WTC11 (cell line): ENCODE measurements at regions not wholly inside any gene's neighbourhood (a gene's known extent, or its start where the extent isn't known, plus 50 kb on each side); places are given as distances from the start of the nearest gene placed in this dataset.
"Not testable (repeated sequence)": the region's sequence is repeated elsewhere in the genome, so short reads cannot be mapped to it uniquely, and the experiment has no call there.

ENCODE experiments used
- ATAC-seq: fragments of 200-7000 bp; cut with Tn5 transposase; 2 replicates; pipeline ENCODE4 v1.10.0; 2021; ENCODE audit warnings: mild to moderate bottlenecking, moderate library complexity
- CTCF ChIA-PET: fragments of 300-600 bp; sonication (Branson Sonifier 250); formaldehyde crosslinking; loops from one replicate; lab custom pipeline; 2021; ENCODE audit warnings: antibody characterized with exemption; lab: Charles Lee
- POLR2A ChIA-PET: fragments of 350-600 bp; sonication (Branson Sonifier 250); formaldehyde crosslinking; loops from one replicate; lab custom pipeline; 2021; ENCODE audit warnings: antibody characterized with exemption; lab: Charles Lee
- DNase-seq: peaks from one replicate; pipeline ENCODE4 v3.0.0; 2021; ENCODE audit warnings: low spot score
- H3K27ac Mint-ChIP-seq: 2 replicates; pipeline ENCODE4 v1.8.0; 2021; ENCODE audit warnings: mixed read lengths
- H3K27me3 Mint-ChIP-seq: 2 replicates; pipeline ENCODE4 v1.8.0; 2021; ENCODE audit warnings: low read depth, mild to moderate bottlenecking, moderate library complexity, mixed read lengths
- H3K36me3 Mint-ChIP-seq: 2 replicates; pipeline ENCODE4 v1.8.0; 2021; ENCODE audit warnings: mixed read lengths
- H3K4me1 Mint-ChIP-seq: 2 replicates; pipeline ENCODE4 v1.8.0; 2022; ENCODE audit warnings: mixed read lengths
- H3K4me3 Mint-ChIP-seq: 2 replicates; pipeline ENCODE4 v1.8.0; 2021; ENCODE audit warnings: mild to moderate bottlenecking, moderate library complexity, mixed read lengths
- H3K9me3 Mint-ChIP-seq: 2 replicates; pipeline ENCODE4 v1.8.0; 2021; ENCODE audit warnings: mixed read lengths
- ESRRA ChIP-seq: sonication (generic); formaldehyde crosslinking; IDR thresholded peaks from 2 replicates; pipeline ENCODE4 v1.8.1; 2022; ENCODE audit warnings: mild to moderate bottlenecking, missing genetic modification reagents, borderline replicate concordance
- KAT7 ChIP-seq: sonication (generic); formaldehyde crosslinking; IDR thresholded peaks from 2 replicates; pipeline ENCODE4 v1.8.1; 2023; ENCODE audit warnings: missing genetic modification reagents, mild to moderate bottlenecking, borderline replicate concordance
- NFYB ChIP-seq: sonication (generic); formaldehyde crosslinking; conservative IDR thresholded peaks from 2 replicates; pipeline ENCODE4 v1.8.0; 2022; ENCODE audit warnings: low read depth, missing genetic modification reagents
- NR2C2 ChIP-seq: sonication (generic); formaldehyde crosslinking; IDR thresholded peaks from 2 replicates; pipeline ENCODE4 v1.8.0; 2022; ENCODE audit warnings: mild to moderate bottlenecking, missing genetic modification reagents
- SMAD4 ChIP-seq: sonication (generic); formaldehyde crosslinking; IDR thresholded peaks from 2 replicates; pipeline ENCODE4 v1.8.0; 2022; ENCODE audit warnings: mild to moderate bottlenecking, missing genetic modification reagents
- TF ChIP-seq, protein P1 (sequence below): sonication (generic); formaldehyde crosslinking; IDR thresholded peaks from 2 replicates; pipeline ENCODE4 v1.8.1; 2023; ENCODE audit warnings: mild to moderate bottlenecking, missing genetic modification reagents, borderline replicate concordance
- TF ChIP-seq, protein P2 (sequence below): fragments of 200-600 bp; IDR thresholded peaks from 2 replicates; pipeline ENCODE4 v1.8.0; 2022; ENCODE audit warnings: antibody characterized with exemption
- TF ChIP-seq, protein P3 (sequence below): fragments of 250-450 bp; sonication (Bioruptor Pico); IDR thresholded peaks from 2 replicates; pipeline ENCODE4 v1.9.0; 2021; ENCODE audit warnings: mild to moderate bottlenecking, borderline replicate concordance
- TF ChIP-seq, protein P4 (sequence below): sonication (generic); formaldehyde crosslinking; IDR thresholded peaks from 2 replicates; pipeline ENCODE4 v1.8.1; 2022; ENCODE audit warnings: mild to moderate bottlenecking, missing genetic modification reagents, moderate library complexity, borderline replicate concordance
- TF ChIP-seq, protein P5 (sequence below): sonication (generic); formaldehyde crosslinking; IDR thresholded peaks from 2 replicates; pipeline ENCODE4 v1.8.0; 2022; ENCODE audit warnings: missing genetic modification reagents

DNA sequence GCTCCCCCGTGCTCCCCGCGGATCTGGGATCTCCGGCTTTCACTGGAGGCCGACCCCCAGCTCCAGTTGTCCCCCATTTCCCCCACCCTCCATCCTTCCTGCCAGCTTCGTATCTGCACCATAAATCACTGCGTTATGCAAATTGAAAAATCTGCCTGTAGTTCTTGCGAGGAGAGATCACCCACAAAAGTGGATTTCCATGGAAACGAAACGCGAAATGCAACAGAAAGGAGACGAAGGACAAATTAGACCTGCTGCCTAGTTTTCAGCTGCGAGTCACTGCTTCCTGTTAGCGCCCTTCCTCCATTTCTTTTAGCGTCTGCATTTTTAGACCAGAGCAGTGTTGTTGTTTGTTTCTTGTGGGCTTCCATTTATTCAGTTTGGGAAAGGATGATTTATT lies 127.1 kb upstream of the ATP10A start:
- H3K27ac Mint-ChIP-seq: no peak overlapping the region
- H3K36me3 Mint-ChIP-seq: 0 out of 2 replicates have a peak, but pooled peaks cover 5% of the 10 kb centered on the region
- DNase-seq: no peak
- POLR2A ChIA-PET: no interaction called here
- no peak for ATAC-seq
- TF ChIP-seq, protein P1, sequence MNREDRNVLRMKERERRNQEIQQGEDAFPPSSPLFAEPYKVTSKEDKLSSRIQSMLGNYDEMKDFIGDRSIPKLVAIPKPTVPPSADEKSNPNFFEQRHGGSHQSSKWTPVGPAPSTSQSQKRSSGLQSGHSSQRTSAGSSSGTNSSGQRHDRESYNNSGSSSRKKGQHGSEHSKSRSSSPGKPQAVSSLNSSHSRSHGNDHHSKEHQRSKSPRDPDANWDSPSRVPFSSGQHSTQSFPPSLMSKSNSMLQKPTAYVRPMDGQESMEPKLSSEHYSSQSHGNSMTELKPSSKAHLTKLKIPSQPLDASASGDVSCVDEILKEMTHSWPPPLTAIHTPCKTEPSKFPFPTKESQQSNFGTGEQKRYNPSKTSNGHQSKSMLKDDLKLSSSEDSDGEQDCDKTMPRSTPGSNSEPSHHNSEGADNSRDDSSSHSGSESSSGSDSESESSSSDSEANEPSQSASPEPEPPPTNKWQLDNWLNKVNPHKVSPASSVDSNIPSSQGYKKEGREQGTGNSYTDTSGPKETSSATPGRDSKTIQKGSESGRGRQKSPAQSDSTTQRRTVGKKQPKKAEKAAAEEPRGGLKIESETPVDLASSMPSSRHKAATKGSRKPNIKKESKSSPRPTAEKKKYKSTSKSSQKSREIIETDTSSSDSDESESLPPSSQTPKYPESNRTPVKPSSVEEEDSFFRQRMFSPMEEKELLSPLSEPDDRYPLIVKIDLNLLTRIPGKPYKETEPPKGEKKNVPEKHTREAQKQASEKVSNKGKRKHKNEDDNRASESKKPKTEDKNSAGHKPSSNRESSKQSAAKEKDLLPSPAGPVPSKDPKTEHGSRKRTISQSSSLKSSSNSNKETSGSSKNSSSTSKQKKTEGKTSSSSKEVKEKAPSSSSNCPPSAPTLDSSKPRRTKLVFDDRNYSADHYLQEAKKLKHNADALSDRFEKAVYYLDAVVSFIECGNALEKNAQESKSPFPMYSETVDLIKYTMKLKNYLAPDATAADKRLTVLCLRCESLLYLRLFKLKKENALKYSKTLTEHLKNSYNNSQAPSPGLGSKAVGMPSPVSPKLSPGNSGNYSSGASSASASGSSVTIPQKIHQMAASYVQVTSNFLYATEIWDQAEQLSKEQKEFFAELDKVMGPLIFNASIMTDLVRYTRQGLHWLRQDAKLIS (CRISPR knock-in tag): no peak
- TF ChIP-seq SMAD4: no peak
- TF ChIP-seq, all 79 proteins: peak for 0
- Mint-ChIP-seq H3K9me3 (peaks cover 33% of the 10 kb centered on the region), H3K4me1 (peaks cover 22% of the 10 kb centered on the region), H3K27me3 (no peaks in the 10 kb centered on the region), H3K4me3 (no peak overlapping the region)
- CTCF ChIA-PET: no interaction called here

DNA sequence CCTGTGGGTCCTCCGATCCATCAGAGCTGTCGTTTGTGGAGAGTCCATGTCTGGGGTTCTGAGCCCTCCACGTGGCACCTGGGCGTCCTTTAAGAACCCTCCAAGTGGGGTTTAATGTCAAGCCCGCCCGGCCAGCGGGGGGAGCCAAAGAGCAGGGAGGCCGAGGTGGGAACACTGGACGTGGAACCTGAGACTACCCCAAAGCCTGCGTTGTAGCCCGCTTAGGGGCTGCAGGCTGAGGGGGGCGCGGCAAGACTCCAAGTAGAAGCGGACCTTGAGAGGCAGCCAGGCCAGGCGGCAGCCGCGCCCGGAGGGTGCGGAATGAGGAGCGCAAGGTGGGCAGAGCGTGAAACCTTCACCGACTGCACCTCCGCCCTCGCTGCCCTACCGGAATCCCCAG lies 126.2 kb upstream of the ATP10A start:
- ChIA-PET CTCF (no interaction called here), POLR2A (no interaction called here)
- TF ChIP-seq, protein P2, sequence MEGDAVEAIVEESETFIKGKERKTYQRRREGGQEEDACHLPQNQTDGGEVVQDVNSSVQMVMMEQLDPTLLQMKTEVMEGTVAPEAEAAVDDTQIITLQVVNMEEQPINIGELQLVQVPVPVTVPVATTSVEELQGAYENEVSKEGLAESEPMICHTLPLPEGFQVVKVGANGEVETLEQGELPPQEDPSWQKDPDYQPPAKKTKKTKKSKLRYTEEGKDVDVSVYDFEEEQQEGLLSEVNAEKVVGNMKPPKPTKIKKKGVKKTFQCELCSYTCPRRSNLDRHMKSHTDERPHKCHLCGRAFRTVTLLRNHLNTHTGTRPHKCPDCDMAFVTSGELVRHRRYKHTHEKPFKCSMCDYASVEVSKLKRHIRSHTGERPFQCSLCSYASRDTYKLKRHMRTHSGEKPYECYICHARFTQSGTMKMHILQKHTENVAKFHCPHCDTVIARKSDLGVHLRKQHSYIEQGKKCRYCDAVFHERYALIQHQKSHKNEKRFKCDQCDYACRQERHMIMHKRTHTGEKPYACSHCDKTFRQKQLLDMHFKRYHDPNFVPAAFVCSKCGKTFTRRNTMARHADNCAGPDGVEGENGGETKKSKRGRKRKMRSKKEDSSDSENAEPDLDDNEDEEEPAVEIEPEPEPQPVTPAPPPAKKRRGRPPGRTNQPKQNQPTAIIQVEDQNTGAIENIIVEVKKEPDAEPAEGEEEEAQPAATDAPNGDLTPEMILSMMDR: peak; percentile 45
- TF ChIP-seq, protein P3, sequence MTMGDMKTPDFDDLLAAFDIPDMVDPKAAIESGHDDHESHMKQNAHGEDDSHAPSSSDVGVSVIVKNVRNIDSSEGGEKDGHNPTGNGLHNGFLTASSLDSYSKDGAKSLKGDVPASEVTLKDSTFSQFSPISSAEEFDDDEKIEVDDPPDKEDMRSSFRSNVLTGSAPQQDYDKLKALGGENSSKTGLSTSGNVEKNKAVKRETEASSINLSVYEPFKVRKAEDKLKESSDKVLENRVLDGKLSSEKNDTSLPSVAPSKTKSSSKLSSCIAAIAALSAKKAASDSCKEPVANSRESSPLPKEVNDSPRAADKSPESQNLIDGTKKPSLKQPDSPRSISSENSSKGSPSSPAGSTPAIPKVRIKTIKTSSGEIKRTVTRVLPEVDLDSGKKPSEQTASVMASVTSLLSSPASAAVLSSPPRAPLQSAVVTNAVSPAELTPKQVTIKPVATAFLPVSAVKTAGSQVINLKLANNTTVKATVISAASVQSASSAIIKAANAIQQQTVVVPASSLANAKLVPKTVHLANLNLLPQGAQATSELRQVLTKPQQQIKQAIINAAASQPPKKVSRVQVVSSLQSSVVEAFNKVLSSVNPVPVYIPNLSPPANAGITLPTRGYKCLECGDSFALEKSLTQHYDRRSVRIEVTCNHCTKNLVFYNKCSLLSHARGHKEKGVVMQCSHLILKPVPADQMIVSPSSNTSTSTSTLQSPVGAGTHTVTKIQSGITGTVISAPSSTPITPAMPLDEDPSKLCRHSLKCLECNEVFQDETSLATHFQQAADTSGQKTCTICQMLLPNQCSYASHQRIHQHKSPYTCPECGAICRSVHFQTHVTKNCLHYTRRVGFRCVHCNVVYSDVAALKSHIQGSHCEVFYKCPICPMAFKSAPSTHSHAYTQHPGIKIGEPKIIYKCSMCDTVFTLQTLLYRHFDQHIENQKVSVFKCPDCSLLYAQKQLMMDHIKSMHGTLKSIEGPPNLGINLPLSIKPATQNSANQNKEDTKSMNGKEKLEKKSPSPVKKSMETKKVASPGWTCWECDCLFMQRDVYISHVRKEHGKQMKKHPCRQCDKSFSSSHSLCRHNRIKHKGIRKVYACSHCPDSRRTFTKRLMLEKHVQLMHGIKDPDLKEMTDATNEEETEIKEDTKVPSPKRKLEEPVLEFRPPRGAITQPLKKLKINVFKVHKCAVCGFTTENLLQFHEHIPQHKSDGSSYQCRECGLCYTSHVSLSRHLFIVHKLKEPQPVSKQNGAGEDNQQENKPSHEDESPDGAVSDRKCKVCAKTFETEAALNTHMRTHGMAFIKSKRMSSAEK (CRISPR knock-in tag): no peak
- Mint-ChIP-seq H3K4me3 (no peak overlapping the region), H3K9me3 (peaks cover 33% of the 10 kb centered on the region), H3K4me1 (peaks cover 18% of the 10 kb centered on the region), H3K27ac (no peak overlapping the region), H3K36me3 (0 out of 2 replicates have a peak, but pooled peaks cover 5% of the 10 kb centered on the region), H3K27me3 (no peaks in the 10 kb centered on the region)
- DNase-seq (peak; percentile 78), ATAC-seq (peak; percentile 80)

DNA sequence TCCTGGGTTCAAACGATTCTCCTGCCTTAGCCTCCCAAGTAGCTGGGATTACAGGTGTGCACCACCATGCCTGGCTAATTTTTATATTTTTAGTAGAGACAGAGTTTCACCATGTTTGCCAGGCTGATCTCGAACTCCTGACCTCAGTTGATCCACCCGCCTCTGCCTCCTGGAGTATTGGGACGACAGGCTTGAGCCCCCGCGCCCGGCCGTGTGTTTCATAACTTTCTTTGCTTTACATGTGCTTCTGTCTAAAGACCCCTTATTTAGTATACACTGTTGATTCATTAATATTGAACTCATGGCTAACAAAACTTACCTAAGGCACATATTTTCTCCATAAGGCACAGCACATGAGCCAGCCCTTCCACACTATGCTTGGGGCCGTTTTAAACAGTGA lies 125.6 kb upstream of the ATP10A start:
- DNase-seq, H3K27ac Mint-ChIP-seq, H3K4me3 Mint-ChIP-seq, CTCF ChIA-PET, H3K36me3 Mint-ChIP-seq, H3K27me3 Mint-ChIP-seq, POLR2A ChIA-PET, ATAC-seq: not testable (repeated sequence)
- peaks cover 33% of the 10 kb centered on the region for H3K9me3 Mint-ChIP-seq
- H3K4me1 Mint-ChIP-seq: peaks cover 16% of the 10 kb centered on the region

DNA sequence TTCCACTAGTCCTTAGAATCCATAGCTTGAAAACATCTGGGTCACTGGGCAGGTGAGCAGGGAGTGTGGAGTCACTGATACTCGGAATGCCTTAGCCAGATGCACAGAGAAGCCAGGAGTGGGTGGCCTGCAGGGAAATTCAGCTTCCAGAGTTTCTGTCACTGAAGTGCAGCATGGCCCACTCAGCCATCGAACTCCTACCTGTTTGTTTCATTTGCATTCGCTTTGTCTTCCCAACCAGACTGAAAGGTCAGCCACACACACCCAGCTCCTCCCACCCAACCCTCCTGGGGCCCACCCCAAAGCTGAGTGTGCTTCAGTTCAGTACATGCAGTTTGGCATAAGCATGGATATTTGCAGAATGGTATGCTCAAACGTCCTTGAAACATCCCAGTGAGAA lies 124.5 kb upstream of the ATP10A start:
- H3K27me3 Mint-ChIP-seq: no peaks in the 10 kb centered on the region
- CTCF ChIA-PET: interaction anchor here (0.8 to 1.4 kb wide), 3 partner anchors 54 to 204 kb away, joined by 3 to 4 read pairs (median 4); no protein-coding TSS in a partner anchor
- DNase-seq (no peak), ATAC-seq (no peak)
- H3K9me3 Mint-ChIP-seq: peaks cover 33% of the 10 kb centered on the region
- H3K4me1 Mint-ChIP-seq: peaks cover 24% of the 10 kb centered on the region
- H3K27ac Mint-ChIP-seq: no peak overlapping the region
- POLR2A ChIA-PET: interaction anchor here (0.6 kb wide), 1 partner anchor 107 kb away, joined by 4 read pairs; no protein-coding TSS in a partner anchor
- no peak overlapping the region for H3K4me3 Mint-ChIP-seq
- H3K36me3 Mint-ChIP-seq: 0 out of 2 replicates have a peak, but pooled peaks cover 5% of the 10 kb centered on the region
- TF ChIP-seq NR2C2 (no peak), ESRRA (CRISPR knock-in tag) (no peak), NFYB (CRISPR knock-in tag) (no peak), KAT7 (CRISPR knock-in tag) (no peak)
- TF ChIP-seq, protein P4, sequence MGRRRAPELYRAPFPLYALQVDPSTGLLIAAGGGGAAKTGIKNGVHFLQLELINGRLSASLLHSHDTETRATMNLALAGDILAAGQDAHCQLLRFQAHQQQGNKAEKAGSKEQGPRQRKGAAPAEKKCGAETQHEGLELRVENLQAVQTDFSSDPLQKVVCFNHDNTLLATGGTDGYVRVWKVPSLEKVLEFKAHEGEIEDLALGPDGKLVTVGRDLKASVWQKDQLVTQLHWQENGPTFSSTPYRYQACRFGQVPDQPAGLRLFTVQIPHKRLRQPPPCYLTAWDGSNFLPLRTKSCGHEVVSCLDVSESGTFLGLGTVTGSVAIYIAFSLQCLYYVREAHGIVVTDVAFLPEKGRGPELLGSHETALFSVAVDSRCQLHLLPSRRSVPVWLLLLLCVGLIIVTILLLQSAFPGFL (CRISPR knock-in tag): no peak
- TF ChIP-seq, protein P5, sequence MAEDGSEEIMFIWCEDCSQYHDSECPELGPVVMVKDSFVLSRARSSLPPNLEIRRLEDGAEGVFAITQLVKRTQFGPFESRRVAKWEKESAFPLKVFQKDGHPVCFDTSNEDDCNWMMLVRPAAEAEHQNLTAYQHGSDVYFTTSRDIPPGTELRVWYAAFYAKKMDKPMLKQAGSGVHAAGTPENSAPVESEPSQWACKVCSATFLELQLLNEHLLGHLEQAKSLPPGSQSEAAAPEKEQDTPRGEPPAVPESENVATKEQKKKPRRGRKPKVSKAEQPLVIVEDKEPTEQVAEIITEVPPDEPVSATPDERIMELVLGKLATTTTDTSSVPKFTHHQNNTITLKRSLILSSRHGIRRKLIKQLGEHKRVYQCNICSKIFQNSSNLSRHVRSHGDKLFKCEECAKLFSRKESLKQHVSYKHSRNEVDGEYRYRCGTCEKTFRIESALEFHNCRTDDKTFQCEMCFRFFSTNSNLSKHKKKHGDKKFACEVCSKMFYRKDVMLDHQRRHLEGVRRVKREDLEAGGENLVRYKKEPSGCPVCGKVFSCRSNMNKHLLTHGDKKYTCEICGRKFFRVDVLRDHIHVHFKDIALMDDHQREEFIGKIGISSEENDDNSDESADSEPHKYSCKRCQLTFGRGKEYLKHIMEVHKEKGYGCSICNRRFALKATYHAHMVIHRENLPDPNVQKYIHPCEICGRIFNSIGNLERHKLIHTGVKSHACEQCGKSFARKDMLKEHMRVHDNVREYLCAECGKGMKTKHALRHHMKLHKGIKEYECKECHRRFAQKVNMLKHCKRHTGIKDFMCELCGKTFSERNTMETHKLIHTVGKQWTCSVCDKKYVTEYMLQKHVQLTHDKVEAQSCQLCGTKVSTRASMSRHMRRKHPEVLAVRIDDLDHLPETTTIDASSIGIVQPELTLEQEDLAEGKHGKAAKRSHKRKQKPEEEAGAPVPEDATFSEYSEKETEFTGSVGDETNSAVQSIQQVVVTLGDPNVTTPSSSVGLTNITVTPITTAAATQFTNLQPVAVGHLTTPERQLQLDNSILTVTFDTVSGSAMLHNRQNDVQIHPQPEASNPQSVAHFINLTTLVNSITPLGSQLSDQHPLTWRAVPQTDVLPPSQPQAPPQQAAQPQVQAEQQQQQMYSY (CRISPR knock-in tag): no peak
